Peyer's patch (tissue), 4 donors: ENCODE measurements at regions not wholly inside any gene's neighbourhood (a gene's known extent, or its start where the extent isn't known, plus 50 kb on each side); places are given as distances from the start of the nearest gene placed in this dataset.
A peak's percentile ranks its signal among the peaks of the same experiment; 100 is the strongest.

Experiments
- DNase-seq, 3 donors: peaks; one replicate each; pipeline ENCODE4 v3.0.0-alpha.2; 2017 to 2019
- H3K27ac ChIP-seq, 4 donors: fragments of 200-600 bp; sonication (generic); one replicate each; pipeline ENCODE4 v1.5.1; 2016 to 2019
- H3K27me3 ChIP-seq, 2 donors: fragments of 200-600 bp; sonication (generic); one replicate each; pipeline ENCODE4 v1.5.1; 2019
- H3K36me3 ChIP-seq, 3 donors: fragments of 200-600 bp; sonication (generic); one replicate each; pipeline ENCODE4 v1.5.1; 2016 to 2019
- H3K4me1 ChIP-seq, 4 donors: fragments of 200-600 bp; sonication (generic); one replicate each; pipeline ENCODE4 v1.5.1; 2016 to 2019
- H3K4me3 ChIP-seq, 4 donors: fragments of 200-600 bp; sonication (generic); 1 replicate in 3 of 4; 2 replicates in 1 of 4; pipeline ENCODE4 v1.5.1; 2016 to 2019; ENCODE audit warnings: mild to moderate bottlenecking in 1 of 4
- H3K9me3 ChIP-seq, 4 donors: fragments of 200-600 bp; sonication (generic); one replicate each; pipeline ENCODE4 v1.5.1; 2016 to 2019; ENCODE audit warnings: mild to moderate bottlenecking in 1 of 4
- POLR2A ChIP-seq, 2 donors: fragments of 450-650 bp; IDR thresholded peaks; one replicate each; pipeline ENCODE4 v1.5.1; 2017; ENCODE audit warnings: antibody characterized with exemption in 2 of 2, mild to moderate bottlenecking in 2 of 2, moderate library complexity in 2 of 2
- TF ChIP-seq, protein P1 (sequence below), 6 experiments: fragments of 450-650 bp in 4 of 6; fragments of 200-600 bp in 2 of 6; sonication (generic) in 1 of 6; IDR thresholded peaks; one replicate each; pipeline ENCODE4 v1.5.1; 2017 to 2019; ENCODE audit warnings: antibody characterized with exemption in 6 of 6, mild to moderate bottlenecking in 3 of 6, moderate library complexity in 1 of 6

DNA sequence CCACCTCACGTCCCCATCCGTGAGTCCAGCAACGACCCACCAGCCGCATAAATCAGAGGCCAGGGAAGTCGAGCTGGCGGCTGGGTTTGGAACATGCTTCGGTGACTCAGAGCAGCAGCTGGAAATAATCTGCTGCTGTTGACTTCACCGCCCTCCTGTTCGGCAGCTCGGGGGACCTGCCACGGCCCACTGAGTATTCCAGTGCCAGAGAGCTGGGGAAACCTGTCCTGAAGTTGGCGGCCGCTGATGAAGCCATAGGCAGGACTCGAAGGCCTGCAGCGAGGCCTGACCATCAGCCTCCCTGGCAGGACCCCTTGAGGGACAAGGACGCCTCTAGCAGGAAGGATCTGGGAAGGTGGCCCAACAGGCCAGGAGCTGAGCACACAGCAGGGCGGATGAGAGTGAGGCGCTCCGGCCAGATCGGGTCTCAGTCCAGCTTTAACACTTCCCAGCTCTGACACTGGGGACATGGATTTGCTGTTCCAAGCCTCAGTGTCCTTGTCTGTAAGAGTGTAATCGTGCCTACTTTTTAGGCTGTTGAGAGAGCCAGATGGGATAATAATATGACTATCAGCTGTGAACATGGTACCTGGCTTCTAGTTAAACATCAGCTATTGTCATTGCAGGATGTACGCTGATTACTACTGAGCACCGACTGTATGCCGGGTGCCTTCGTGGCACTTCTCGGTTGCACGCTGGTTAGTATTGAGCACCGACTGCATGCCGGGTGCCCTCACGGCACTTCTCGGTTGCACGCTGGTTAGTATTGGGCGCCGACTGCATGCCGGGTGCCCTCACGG is 50.4 kb upstream of the CIBAR2 start:
- no peak overlapping the region for H3K4me3 ChIP-seq
- H3K27me3 ChIP-seq, result no peaks in the 10 kb centered on the region
- H3K27ac ChIP-seq, result peak overlapping the region in 3 of 4 donors; percentile 55 to 71 (median 66)
- no peaks in the 10 kb centered on the region for H3K9me3 ChIP-seq
- H3K36me3 ChIP-seq, result no peaks in the 10 kb centered on the region
- peaks cover 0 to 43% (median 0%) of the 10 kb centered on the region in 4 donors for H3K4me1 ChIP-seq
- no peak for TF ChIP-seq POLR2A (IDR thresholded peaks at IDR 0.05)
- TF ChIP-seq, protein P1, sequence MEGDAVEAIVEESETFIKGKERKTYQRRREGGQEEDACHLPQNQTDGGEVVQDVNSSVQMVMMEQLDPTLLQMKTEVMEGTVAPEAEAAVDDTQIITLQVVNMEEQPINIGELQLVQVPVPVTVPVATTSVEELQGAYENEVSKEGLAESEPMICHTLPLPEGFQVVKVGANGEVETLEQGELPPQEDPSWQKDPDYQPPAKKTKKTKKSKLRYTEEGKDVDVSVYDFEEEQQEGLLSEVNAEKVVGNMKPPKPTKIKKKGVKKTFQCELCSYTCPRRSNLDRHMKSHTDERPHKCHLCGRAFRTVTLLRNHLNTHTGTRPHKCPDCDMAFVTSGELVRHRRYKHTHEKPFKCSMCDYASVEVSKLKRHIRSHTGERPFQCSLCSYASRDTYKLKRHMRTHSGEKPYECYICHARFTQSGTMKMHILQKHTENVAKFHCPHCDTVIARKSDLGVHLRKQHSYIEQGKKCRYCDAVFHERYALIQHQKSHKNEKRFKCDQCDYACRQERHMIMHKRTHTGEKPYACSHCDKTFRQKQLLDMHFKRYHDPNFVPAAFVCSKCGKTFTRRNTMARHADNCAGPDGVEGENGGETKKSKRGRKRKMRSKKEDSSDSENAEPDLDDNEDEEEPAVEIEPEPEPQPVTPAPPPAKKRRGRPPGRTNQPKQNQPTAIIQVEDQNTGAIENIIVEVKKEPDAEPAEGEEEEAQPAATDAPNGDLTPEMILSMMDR (IDR thresholded peaks at IDR 0.05), result no peak
- peak in 1 of 3 donors; percentile 60 for DNase-seq

DNA sequence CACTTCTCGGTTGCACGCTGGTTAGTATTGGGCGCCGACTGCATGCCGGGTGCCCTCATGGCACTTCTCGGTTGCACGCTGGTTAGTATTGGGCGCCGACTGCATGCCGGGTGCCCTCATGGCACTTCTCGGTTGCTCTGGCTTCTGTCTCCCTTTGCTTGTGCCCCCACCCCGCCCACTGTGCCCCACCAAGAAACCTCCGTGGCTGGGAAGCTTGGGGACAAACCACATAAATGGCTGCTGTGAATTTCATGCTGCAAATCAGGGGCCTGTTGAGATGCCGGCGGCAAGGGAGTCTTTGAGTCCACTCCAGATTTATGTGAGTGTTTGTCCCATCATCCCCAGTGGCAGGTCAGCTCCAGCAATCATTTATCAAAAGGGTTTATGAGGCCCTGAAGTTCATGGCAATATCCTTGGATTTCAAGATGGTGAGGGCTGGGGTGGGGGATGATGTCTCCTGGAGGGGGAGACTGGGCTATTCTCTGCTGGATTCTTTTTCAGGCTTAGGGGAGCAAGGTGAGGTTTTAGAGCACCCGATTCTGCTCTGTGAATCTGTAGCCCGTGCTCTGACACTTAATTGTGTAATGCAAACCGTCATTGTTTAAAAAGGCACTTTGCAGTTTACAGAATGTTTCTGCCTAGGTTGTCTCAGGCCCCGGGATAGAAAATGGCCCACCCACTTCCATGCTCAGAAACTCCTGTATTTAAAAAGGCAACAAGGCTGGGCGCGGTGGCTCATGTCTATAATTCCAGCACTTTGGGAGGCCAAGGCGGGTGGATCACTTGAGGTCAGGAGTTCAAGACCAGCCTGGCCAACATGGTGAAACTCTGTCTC is 51.2 kb upstream of the CIBAR2 start:
- no peak for TF ChIP-seq POLR2A (IDR thresholded peaks at IDR 0.05)
- TF ChIP-seq, protein P1 (IDR thresholded peaks at IDR 0.05), result no peak
- H3K27ac ChIP-seq, result peak overlapping the region in 2 of 4 donors; percentile 31 to 71
- DNase-seq, result no peak
- no peaks in the 10 kb centered on the region for H3K36me3 ChIP-seq
- H3K9me3 ChIP-seq, result no peaks in the 10 kb centered on the region
- no peak overlapping the region for H3K4me3 ChIP-seq
- no peaks in the 10 kb centered on the region for H3K27me3 ChIP-seq
- H3K4me1 ChIP-seq, result peaks cover 0 to 46% (median 0%) of the 10 kb centered on the region in 4 donors

DNA sequence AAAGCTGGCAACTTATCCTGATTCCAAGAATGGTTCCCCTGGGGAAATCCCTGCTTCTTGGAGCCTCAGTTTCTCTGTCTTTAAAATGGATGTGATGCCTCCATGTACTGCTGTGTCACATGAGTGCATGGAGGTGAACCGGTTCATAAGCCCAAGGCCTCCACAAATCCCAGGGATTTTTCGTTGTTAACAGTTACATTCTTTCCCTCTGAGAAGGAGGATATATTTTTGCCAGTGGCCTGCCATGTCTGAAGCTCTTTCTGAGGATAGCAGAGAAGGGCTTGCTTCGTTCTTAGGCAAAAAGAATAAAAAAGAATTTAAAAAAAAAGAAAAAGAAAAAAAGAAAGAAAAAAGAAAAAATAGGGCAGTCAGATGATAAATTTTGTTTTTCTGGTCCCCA is 52.2 kb upstream of the CIBAR2 start:
- no peak for TF ChIP-seq POLR2A (IDR thresholded peaks at IDR 0.05)
- TF ChIP-seq, protein P1 (IDR thresholded peaks at IDR 0.05), result no peak
- H3K4me1 ChIP-seq, result peaks cover 0 to 50% (median 0%) of the 10 kb centered on the region in 4 donors
- no peak for DNase-seq
- H3K27ac ChIP-seq, result peak overlapping the region in 1 of 4 donors; percentile 71
- no peaks in the 10 kb centered on the region for H3K27me3 ChIP-seq
- no peak overlapping the region for H3K4me3 ChIP-seq
- no peaks in the 10 kb centered on the region for H3K9me3 ChIP-seq
- H3K36me3 ChIP-seq, result no peaks in the 10 kb centered on the region

DNA sequence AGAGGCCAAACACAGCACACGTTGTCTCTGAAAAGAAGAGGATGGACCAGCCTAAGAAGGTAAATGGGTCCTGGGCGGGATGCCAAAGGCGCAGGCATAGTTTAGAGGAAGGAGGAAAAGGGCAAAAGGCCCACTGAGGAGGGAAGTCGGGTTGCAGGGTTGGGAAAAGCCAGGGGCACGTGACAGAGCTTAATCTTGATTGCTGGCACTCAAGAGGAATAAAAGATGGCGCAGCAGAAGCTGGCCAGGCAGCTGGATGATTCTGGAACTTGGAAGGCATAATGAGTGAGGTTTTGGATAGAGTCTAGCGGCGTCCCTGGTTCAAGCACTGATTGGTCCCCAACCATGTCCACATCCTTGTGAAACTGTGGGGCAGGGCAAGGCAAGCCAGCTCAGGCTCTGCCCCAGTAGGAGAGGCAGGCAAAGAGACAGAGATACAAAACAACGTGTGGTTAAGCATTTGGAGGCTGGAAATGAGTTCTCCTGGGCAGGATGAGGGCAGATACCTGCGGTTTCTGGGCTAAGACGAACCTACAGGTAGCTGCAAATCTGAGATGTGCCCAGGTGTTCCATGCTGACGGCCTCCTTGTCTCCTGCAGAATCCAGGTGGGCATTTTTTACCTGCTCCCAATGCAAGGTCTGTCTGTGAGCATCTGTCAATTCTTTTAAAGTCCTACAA is 52.7 kb upstream of the CIBAR2 start:
- DNase-seq, result no peak
- H3K27ac ChIP-seq, result peak overlapping the region in 2 of 4 donors; percentile 31 to 71
- no peaks in the 10 kb centered on the region for H3K9me3 ChIP-seq
- H3K4me1 ChIP-seq, result peaks cover 0 to 54% (median 3%) of the 10 kb centered on the region in 4 donors
- H3K4me3 ChIP-seq, result no peak overlapping the region
- TF ChIP-seq POLR2A (IDR thresholded peaks at IDR 0.05), result no peak
- TF ChIP-seq, protein P1 (IDR thresholded peaks at IDR 0.05), result no peak
- H3K27me3 ChIP-seq, result no peaks in the 10 kb centered on the region
- no peaks in the 10 kb centered on the region for H3K36me3 ChIP-seq

DNA sequence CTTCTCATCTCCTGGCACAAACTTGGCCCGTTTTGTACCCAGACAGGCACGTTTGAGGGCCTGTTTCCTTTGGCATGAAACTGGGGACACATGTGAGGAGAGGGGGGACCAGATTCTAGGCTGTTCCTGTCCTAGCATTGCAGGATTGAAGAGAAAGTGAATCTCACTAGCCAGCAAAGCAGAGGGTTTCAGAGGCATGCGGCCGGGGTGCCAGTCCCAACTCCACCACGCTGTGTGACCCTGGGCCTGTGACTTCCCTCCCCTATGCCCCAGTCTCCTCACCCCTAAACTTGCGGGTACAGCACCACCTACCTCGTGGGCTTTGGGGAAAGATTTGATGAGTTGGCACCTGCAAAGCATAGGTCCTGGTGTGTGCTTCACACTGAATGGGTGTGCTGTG is 53.5 kb upstream of the CIBAR2 start:
- Histone ChIP-seq H3K4me3 (no peak overlapping the region), H3K4me1 (peaks cover 0 to 55% (median 5%) of the 10 kb centered on the region in 4 donors), H3K27me3 (no peaks in the 10 kb centered on the region), H3K9me3 (no peaks in the 10 kb centered on the region), H3K36me3 (no peaks in the 10 kb centered on the region), H3K27ac (no peak overlapping the region)
- no peak for DNase-seq
- TF ChIP-seq, protein P1 (IDR thresholded peaks at IDR 0.05), result no peak
- TF ChIP-seq POLR2A (IDR thresholded peaks at IDR 0.05), result no peak
